ENCODE measurements at regions not wholly inside any gene's neighbourhood (a gene's known extent, or its start where the extent isn't known, plus 50 kb on each side); places are given as distances from the start of the nearest gene placed in this dataset.

DNA sequence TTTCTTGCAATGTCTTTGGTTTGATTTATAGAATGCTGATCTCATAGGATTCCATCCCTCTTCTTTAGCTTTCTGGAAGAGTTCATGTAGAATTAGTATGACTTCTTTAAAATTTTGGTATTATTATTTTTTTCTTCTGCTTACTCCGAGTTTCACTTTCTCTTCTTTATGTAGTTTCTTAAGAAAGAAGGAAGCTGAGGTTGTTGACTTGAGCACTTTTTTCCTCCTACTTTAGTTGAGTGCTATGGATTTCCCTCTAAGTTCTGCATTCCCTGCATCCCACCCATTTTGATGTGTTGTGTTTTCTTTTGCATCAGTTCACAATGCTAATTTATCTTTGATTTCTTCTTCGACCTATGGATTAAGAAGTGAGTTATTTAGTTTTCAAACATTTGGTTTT lies 78.9 kb upstream of the SPRED2 start:
- 85 to 91% methylated on average over 2 of the region's 2 CpGs for WGBS, 2 donors
- TF ChIP-seq, protein P1, sequence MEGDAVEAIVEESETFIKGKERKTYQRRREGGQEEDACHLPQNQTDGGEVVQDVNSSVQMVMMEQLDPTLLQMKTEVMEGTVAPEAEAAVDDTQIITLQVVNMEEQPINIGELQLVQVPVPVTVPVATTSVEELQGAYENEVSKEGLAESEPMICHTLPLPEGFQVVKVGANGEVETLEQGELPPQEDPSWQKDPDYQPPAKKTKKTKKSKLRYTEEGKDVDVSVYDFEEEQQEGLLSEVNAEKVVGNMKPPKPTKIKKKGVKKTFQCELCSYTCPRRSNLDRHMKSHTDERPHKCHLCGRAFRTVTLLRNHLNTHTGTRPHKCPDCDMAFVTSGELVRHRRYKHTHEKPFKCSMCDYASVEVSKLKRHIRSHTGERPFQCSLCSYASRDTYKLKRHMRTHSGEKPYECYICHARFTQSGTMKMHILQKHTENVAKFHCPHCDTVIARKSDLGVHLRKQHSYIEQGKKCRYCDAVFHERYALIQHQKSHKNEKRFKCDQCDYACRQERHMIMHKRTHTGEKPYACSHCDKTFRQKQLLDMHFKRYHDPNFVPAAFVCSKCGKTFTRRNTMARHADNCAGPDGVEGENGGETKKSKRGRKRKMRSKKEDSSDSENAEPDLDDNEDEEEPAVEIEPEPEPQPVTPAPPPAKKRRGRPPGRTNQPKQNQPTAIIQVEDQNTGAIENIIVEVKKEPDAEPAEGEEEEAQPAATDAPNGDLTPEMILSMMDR (IDR thresholded peaks at IDR 0.05): no peak
- no peak for TF ChIP-seq POLR2A (IDR thresholded peaks at IDR 0.05)
- Histone ChIP-seq H3K4me1 (no peaks in the 10 kb centered on the region), H3K27me3 (no peaks in the 10 kb centered on the region), H3K27ac (no peak overlapping the region), H3K36me3 (ENCODE audit: low read depth, missing control alignments) (no peaks in the 10 kb centered on the region), H3K9me3 (no peaks in the 10 kb centered on the region), H3K4me3 (no peak overlapping the region)
- intact Hi-C loops (cut with DNase I; ENCODE audit: low total_unique reads): no loop called here
- no peak for DNase-seq

DNA sequence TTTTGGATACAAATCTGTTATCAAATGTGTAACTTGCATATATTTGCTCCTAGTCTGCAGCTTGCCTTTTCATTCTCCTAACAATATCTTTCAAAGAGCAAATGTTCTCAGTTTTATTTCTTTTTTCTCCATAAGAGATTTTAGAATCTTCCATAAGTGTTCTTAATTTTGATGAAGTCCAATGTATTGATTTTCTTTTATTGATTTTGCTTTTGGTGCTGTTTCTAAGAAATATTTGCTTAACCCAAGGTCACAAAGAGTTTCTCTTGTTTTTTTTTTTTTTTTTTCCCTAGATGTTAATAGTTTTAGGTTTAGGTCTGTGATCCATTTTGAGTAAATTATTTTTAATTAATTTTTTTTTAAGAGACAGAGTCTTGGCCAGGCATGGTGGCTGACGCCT lies 75.8 kb upstream of the SPRED2 start:
- no peaks in the 10 kb centered on the region for H3K27me3 ChIP-seq
- no peak overlapping the region for H3K4me3 ChIP-seq
- 93 to 100% methylated on average over 1 of the region's 1 CpG for WGBS, 2 donors
- intact Hi-C loops (cut with DNase I; ENCODE audit: low total_unique reads): no loop called here
- H3K4me1 ChIP-seq: no peaks in the 10 kb centered on the region
- H3K9me3 ChIP-seq: no peaks in the 10 kb centered on the region
- H3K36me3 ChIP-seq (ENCODE audit: low read depth, missing control alignments): no peaks in the 10 kb centered on the region
- no peak for DNase-seq
- no peak overlapping the region for H3K27ac ChIP-seq
- TF ChIP-seq, protein P1 (IDR thresholded peaks at IDR 0.05): no peak
- TF ChIP-seq POLR2A (IDR thresholded peaks at IDR 0.05): no peak

DNA sequence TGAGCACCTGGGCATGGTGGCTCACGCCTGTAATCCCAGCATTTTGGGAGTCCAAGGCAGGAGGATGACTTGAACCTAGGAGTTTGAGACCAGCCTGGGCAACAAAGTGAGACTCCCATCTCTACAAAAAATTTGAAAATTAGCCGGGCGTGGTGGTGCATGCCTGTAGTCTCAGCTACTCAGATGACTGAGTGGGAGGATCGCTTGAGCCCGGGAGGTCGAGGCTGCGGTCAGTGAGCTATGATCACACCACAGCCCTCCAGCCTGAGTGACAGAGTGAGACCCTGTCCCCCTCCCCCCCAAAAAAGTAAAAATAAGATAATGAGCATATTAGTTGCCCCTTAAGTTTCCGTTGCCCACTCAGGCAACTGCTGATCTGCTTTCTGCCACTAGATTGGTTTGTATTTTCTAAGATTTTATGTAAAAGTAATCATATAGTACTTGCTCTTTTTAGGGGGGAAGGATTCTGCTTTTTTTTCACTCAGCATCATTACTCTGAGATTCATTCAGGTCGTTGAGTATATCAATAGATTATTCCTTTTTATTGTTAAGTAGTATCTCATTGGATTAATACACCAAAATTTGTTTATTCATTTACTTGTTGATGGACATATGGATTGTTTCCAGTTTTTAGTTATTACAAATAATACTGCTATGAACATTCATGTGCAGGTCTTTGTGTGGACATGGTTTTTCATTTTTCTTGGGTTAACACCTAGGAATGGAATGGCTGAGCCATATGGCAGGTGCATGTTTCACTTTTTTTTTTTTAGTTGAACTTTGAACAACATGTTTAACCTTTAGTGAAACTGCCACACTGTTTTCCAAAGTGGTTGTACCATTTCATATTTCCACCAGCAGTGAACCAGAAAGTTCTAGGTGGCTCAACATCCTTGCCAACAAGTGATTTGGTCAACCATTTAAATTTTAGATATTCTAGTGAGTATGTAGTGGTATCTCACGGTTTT lies 75.0 kb upstream of the SPRED2 start:
- no peak for DNase-seq
- H3K27ac ChIP-seq: no peak overlapping the region
- no peaks in the 10 kb centered on the region for H3K4me1 ChIP-seq
- intact Hi-C loops (cut with DNase I; ENCODE audit: low total_unique reads): no loop called here
- no peaks in the 10 kb centered on the region for H3K9me3 ChIP-seq
- TF ChIP-seq POLR2A (IDR thresholded peaks at IDR 0.05): no peak
- TF ChIP-seq, protein P1 (IDR thresholded peaks at IDR 0.05): no peak
- H3K36me3 ChIP-seq (ENCODE audit: low read depth, missing control alignments): no peaks in the 10 kb centered on the region
- H3K4me3 ChIP-seq: no peak overlapping the region
- no peaks in the 10 kb centered on the region for H3K27me3 ChIP-seq
- WGBS, 2 donors: 90 to 96% methylated on average over 10 of the region's 10 CpGs

DNA sequence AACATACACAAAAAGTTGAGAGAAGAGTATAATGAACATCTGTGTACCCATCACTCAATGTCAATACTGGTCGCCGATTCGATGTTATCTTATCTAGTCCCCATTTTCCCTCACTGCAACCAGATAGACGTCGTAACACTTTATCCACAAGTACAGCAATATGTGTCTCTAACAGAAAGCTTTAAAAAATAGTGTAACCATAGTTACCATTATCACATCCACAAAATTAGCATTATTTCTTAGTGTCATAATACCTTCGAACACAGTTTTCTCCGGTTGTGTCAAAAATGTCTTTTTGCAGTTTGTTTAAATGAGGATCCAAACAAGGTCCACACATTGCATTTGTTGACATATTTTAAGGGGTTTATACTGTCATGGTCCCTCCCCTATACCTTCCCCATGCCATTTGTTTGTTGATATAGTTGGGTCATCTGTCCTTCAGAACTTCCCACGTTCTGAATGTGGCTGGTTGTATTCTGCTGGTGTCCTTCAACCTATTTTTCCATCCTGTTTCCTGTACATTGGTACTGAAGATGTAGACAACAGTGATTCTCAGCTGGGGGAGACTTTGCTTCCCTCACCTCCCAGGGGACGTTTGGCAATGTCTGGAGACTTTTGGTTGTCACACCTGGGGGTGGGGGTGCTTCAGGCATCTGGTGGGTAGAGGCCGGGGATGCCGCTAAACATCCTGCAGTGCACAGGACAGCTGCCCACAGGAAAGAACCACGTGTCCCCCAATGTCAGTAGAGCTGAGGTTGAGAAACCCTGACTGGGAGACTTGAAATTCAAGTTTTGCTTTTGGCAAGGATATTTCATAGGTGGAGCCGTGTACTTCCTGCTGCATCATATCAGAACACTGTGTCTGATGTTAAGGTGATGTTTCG lies 72.7 kb upstream of the SPRED2 start:
- Histone ChIP-seq H3K4me3 (no peak overlapping the region), H3K27me3 (no peaks in the 10 kb centered on the region), H3K9me3 (no peaks in the 10 kb centered on the region), H3K36me3 (ENCODE audit: low read depth, missing control alignments) (no peaks in the 10 kb centered on the region), H3K27ac (no peak overlapping the region), H3K4me1 (no peaks in the 10 kb centered on the region)
- no peak for DNase-seq
- WGBS, 2 donors: 59 to 63% methylated on average over 14 of the region's 14 CpGs
- TF ChIP-seq, protein P1 (IDR thresholded peaks at IDR 0.05): no peak
- TF ChIP-seq POLR2A (IDR thresholded peaks at IDR 0.05): no peak
- intact Hi-C loops (cut with DNase I; ENCODE audit: low total_unique reads): no loop called here
